CD4-positive, alpha-beta T cell (primary cell): ENCODE measurements at regions not wholly inside any gene's neighbourhood (a gene's known extent, or its start where the extent isn't known, plus 50 kb on each side); places are given as distances from the start of the nearest gene placed in this dataset.

ENCODE experiments used
- ATAC-seq: fragments of 200-7000 bp; cut with Tn5 transposase; one replicate; pipeline ENCODE4 v1.10.0; 2022; ENCODE audit warnings: mild to moderate bottlenecking; ENCODE audit not compliant: poor library complexity
- CTCF ChIA-PET: fragments of 350-600 bp; sonication (Branson Sonifier 250); formaldehyde crosslinking; loops from one replicate; lab custom pipeline; 2021; ENCODE audit warnings: antibody characterized with exemption, inconsistent platforms; lab: Charles Lee
- POLR2A ChIA-PET: fragments of 350-600 bp; sonication (Branson Sonifier 250); formaldehyde crosslinking; loops from one replicate; lab custom pipeline; 2021; ENCODE audit warnings: antibody characterized with exemption, inconsistent platforms; lab: Charles Lee
- DNase-seq, 14 experiments: peaks; one replicate each; pipeline ENCODE4 v3.0.0-alpha.2; 2013 to 2020; ENCODE audit warnings: mixed read lengths in 2 of 14
- H3K27ac ChIP-seq, 2 donors: one replicate each; pipeline versions ENCODE4 v1.5.1 to v1.7.0; 2013; ENCODE audit warnings: low read length in 2 of 2, low read depth in 1 of 2, mild to moderate bottlenecking in 1 of 2
- H3K27me3 ChIP-seq, 2 experiments: 1 replicate in 1 of 2; 2 replicates in 1 of 2; pipeline versions ENCODE4 v1.6.1 to v1.7.0; 2013; ENCODE audit warnings: low read length in 2 of 2, control low read depth in 1 of 2, mild to moderate bottlenecking in 1 of 2, moderate library complexity in 1 of 2; ENCODE audit not compliant: insufficient read depth in 2 of 2, control insufficient read depth in 1 of 2
- H3K36me3 ChIP-seq: one replicate; pipeline ENCODE4 v1.6.1; 2013; ENCODE audit warnings: low read length, control low read depth; ENCODE audit not compliant: insufficient read depth
- H3K4me1 ChIP-seq: one replicate; pipeline ENCODE4 v1.6.1; 2013; ENCODE audit warnings: low read length, control low read depth; ENCODE audit not compliant: insufficient read depth
- H3K4me3 ChIP-seq: one replicate; pipeline ENCODE4 v1.5.1; 2013; ENCODE audit warnings: mild to moderate bottlenecking, low read length, moderate library complexity
- H3K9me3 ChIP-seq, 2 experiments: 1 replicate in 1 of 2; 2 replicates in 1 of 2; pipeline versions ENCODE4 v1.6.1 to v1.7.0; 2013; ENCODE audit warnings: low read length in 2 of 2, mild to moderate bottlenecking in 2 of 2, control low read depth in 1 of 2, moderate library complexity in 1 of 2; ENCODE audit not compliant: control insufficient read depth in 1 of 2, insufficient read depth in 1 of 2
- H3K27ac Mint-ChIP-seq: one replicate; pipeline ENCODE4 v1.8.0; 2020; ENCODE audit warnings: mixed read lengths
- H3K27me3 Mint-ChIP-seq: one replicate; pipeline ENCODE4 v1.8.0; 2021; ENCODE audit warnings: mixed read lengths
- H3K36me3 Mint-ChIP-seq: one replicate; pipeline ENCODE4 v1.8.0; 2021; ENCODE audit warnings: low read depth, mixed read lengths
- H3K4me1 Mint-ChIP-seq: one replicate; pipeline ENCODE4 v1.8.0; 2021; ENCODE audit warnings: low read depth, mixed read lengths
- H3K4me3 Mint-ChIP-seq: one replicate; pipeline ENCODE4 v1.8.0; 2020; ENCODE audit warnings: mild to moderate bottlenecking, mixed read lengths
- H3K9me3 Mint-ChIP-seq: one replicate; pipeline ENCODE4 v1.8.0; 2020; ENCODE audit warnings: mixed read lengths
- CTCF ChIP-seq: fragments of 200-600 bp; IDR thresholded peaks from one replicate; pipeline ENCODE4 v1.8.0; 2022; ENCODE audit warnings: antibody characterized with exemption, mild to moderate bottlenecking
- intact Hi-C, 2 experiments: fragments of 100-400 bp; cut with DNase I in 1 of 2; cut with micrococcal nuclease in 1 of 2; formaldehyde crosslinking; loops; one replicate each; pipeline versions ENCODE4 v1.15.1 to v1.9.0; 2023 to 2025; cut with DNase I, micrococcal nuclease

DNA sequence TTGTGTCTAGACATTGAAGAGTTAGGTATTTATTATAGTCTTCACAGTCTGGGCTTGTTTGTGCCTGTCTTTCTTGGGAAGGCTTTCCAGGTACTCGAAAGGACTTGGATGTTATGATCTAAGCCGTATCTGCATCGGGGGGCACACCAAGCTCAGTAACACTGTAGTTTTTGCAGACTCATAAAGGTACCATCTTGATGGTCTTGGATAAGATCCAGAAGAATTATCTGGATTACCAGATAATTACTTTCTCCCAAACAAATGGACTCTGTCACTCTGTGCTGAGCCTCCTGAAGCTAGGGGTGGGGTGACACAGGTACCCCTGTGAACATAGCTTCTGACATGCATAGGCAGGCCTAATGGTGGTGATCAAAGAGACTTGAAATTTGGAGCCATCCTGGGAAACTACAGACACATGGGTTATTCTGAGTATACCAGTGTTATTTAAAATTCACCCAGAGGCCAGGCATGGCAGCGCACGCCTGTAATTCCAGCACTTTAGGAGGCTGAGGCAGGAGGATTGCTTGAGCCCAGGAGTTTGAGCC, 238.6 kb upstream of the TPM1 start:
- Mint-ChIP-seq H3K4me1 (no peaks in the 10 kb centered on the region), H3K4me3 (no peak overlapping the region), H3K27me3 (no peaks in the 10 kb centered on the region), H3K36me3 (no peaks in the 10 kb centered on the region), H3K9me3 (no peaks in the 10 kb centered on the region), H3K27ac (no peak overlapping the region)
- ChIA-PET POLR2A (no interaction called here), CTCF (interaction anchor here (1.3 kb wide), 1 partner anchor 8 kb away, joined by 3 read pairs; no protein-coding TSS in a partner anchor)
- DNase-seq (no peak), ATAC-seq (no peak)
- no peak overlapping the region for H3K4me3 ChIP-seq
- TF ChIP-seq CTCF = no peak
- no peaks in the 10 kb centered on the region for H3K4me1 ChIP-seq
- no peaks in the 10 kb centered on the region for H3K27me3 ChIP-seq
- H3K9me3 ChIP-seq = no peaks in the 10 kb centered on the region
- H3K27ac ChIP-seq = no peak overlapping the region
- H3K36me3 ChIP-seq = no peaks in the 10 kb centered on the region
- intact Hi-C loops = no loop called here

GRCh38 chr15:62805502-62805901, 237.0 kb upstream of the TPM1 start:
- Mint-ChIP-seq H3K9me3 (no peaks in the 10 kb centered on the region), H3K36me3 (no peaks in the 10 kb centered on the region), H3K4me1 (no peaks in the 10 kb centered on the region), H3K4me3 (no peak overlapping the region), H3K27me3 (no peaks in the 10 kb centered on the region), H3K27ac (no peak overlapping the region)
- Histone ChIP-seq H3K4me3 (no peak overlapping the region), H3K9me3 (no peaks in the 10 kb centered on the region), H3K27ac (no peak overlapping the region), H3K36me3 (no peaks in the 10 kb centered on the region), H3K27me3 (no peaks in the 10 kb centered on the region), H3K4me1 (no peaks in the 10 kb centered on the region)
- TF ChIP-seq CTCF = no peak
- CTCF ChIA-PET = no interaction called here
- ATAC-seq = no peak
- no peak for DNase-seq
- POLR2A ChIA-PET = no interaction called here
- intact Hi-C loops = no loop called here

DNA sequence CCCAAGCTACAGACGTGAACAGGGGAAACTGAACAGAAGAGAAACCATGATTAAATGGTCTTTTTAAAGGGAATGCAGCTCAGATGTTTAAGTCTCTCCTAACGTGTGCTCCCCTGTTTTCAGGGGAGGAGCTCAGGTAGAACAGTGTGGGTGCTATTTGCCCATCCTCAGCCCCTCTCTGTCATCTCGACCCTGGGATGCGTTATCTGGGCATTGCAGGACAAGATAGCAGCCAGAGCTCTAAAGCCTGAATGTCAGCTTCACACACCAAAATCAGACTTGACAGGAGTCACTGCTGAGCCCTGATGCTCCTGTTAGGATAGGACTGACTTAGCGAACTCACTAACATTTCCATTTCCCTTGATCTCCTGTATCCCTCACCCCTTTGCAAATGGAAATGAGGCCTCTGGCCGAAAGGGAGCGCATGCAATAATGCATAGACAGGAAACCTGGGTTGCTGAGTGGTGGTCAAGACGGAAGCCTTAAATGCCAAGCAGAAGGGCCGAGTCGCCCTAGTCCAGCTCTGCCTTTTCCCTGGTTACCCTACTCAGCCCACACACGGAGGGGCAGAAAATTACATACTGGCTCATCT, 234.9 kb upstream of the TPM1 start:
- H3K4me3 Mint-ChIP-seq = no peak overlapping the region
- no peaks in the 10 kb centered on the region for H3K4me1 Mint-ChIP-seq
- H3K27ac Mint-ChIP-seq = no peak overlapping the region
- H3K27me3 Mint-ChIP-seq = no peaks in the 10 kb centered on the region
- no peak overlapping the region for H3K27ac ChIP-seq
- H3K36me3 Mint-ChIP-seq = no peaks in the 10 kb centered on the region
- no peak for TF ChIP-seq CTCF
- ChIA-PET CTCF (no interaction called here), POLR2A (no interaction called here)
- H3K9me3 ChIP-seq = no peaks in the 10 kb centered on the region
- H3K4me3 ChIP-seq = no peak overlapping the region
- intact Hi-C loops = no loop called here
- no peaks in the 10 kb centered on the region for H3K27me3 ChIP-seq
- no peaks in the 10 kb centered on the region for H3K9me3 Mint-ChIP-seq
- no peaks in the 10 kb centered on the region for H3K36me3 ChIP-seq
- no peak for DNase-seq
- ATAC-seq = no peak
- no peaks in the 10 kb centered on the region for H3K4me1 ChIP-seq
